HEK293 (cell line): ENCODE measurements at regions not wholly inside any gene's neighbourhood (a gene's known extent, or its start where the extent isn't known, plus 50 kb on each side); places are given as distances from the start of the nearest gene placed in this dataset.

ENCODE experiments used
- CTCF ChIA-PET: fragments of 350-600 bp; formaldehyde crosslinking; extraction: SDS; loops from one replicate; lab custom pipeline; 2021; ENCODE audit warnings: antibody characterized with exemption; lab: Yijun Ruan, JAX
- POLR2A ChIA-PET: fragments of 300-600 bp; formaldehyde crosslinking; extraction: SDS; loops from one replicate; lab custom pipeline; 2020; ENCODE audit warnings: antibody characterized with exemption, inconsistent platforms; lab: Yijun Ruan, JAX
- H3K27ac ChIP-seq: fragments of 200-500 bp; sonication (Bioruptor generic); 2 replicates; pipeline ENCODE4 v1.5.1; 2014; ENCODE audit warnings: low read depth, low read length, control low read depth, inconsistent platforms; ENCODE audit errors: extremely low read depth
- H3K36me3 ChIP-seq, 2 experiments: fragments of 200-500 bp in 1 of 2; sonication (Bioruptor generic) in 1 of 2; 1 replicate in 1 of 2; 2 replicates in 1 of 2; pipeline ENCODE4 v1.5.1; 2014 to 2017; ENCODE audit warnings: inconsistent platforms in 2 of 2, low read length in 2 of 2; ENCODE audit not compliant: control insufficient read depth in 2 of 2, insufficient read depth in 1 of 2
- H3K4me1 ChIP-seq: fragments of 200-500 bp; sonication (Bioruptor generic); 2 replicates; pipeline ENCODE4 v1.5.1; 2014; ENCODE audit warnings: mild to moderate bottlenecking, low read length, inconsistent platforms; ENCODE audit not compliant: control insufficient read depth, insufficient read depth
- H3K4me3 ChIP-seq: 2 replicates; pipeline ENCODE4 v1.5.1; 2011; ENCODE audit warnings: low read depth, mild to moderate bottlenecking, control low read depth, low read length, moderate library complexity
- H3K9me3 ChIP-seq: fragments of 200-500 bp; sonication (Bioruptor generic); 2 replicates; pipeline ENCODE4 v1.5.1; 2014; ENCODE audit warnings: low read depth, low read length, inconsistent platforms; ENCODE audit not compliant: control insufficient read depth, insufficient read depth
- MEIS1 ChIP-seq: sonication (generic); formaldehyde crosslinking; IDR thresholded peaks from 2 replicates; pipeline ENCODE4 v1.8.1; 2022; ENCODE audit warnings: missing genetic modification reagents, mild to moderate bottlenecking, borderline replicate concordance
- ZBTB10 ChIP-seq: fragments of 450-650 bp; formaldehyde crosslinking; IDR thresholded peaks from 2 replicates; pipeline ENCODE4 v1.5.1; 2016; ENCODE audit warnings: missing biosample characterization, missing genetic modification characterization
- ZBTB44 ChIP-seq: fragments of 450-650 bp; IDR thresholded peaks from 2 replicates; pipeline ENCODE4 v1.5.1; 2018; ENCODE audit warnings: missing biosample characterization, mild to moderate bottlenecking, missing genetic modification characterization
- ZFP41 ChIP-seq: fragments of 450-650 bp; formaldehyde crosslinking; IDR thresholded peaks from 2 replicates; pipeline ENCODE4 v1.5.1; 2016; ENCODE audit warnings: missing biosample characterization, missing genetic modification characterization, borderline replicate concordance
- ZNF133 ChIP-seq: fragments of 450-650 bp; formaldehyde crosslinking; IDR thresholded peaks from 2 replicates; pipeline ENCODE4 v1.5.1; 2016; ENCODE audit warnings: missing biosample characterization, missing genetic modification characterization
- ZNF138 ChIP-seq: fragments of 450-650 bp; formaldehyde crosslinking; IDR thresholded peaks from 2 replicates; pipeline ENCODE4 v1.5.1; 2016; ENCODE audit warnings: missing biosample characterization, missing genetic modification characterization, borderline replicate concordance
- ZNF140 ChIP-seq: fragments of 450-650 bp; formaldehyde crosslinking; IDR thresholded peaks from 2 replicates; pipeline ENCODE4 v1.5.1; 2016; ENCODE audit warnings: missing biosample characterization, missing genetic modification characterization
- ZNF157 ChIP-seq: fragments of 450-650 bp; formaldehyde crosslinking; IDR thresholded peaks from 2 replicates; pipeline ENCODE4 v1.5.1; 2016; ENCODE audit warnings: missing biosample characterization, missing genetic modification characterization
- ZNF311 ChIP-seq: fragments of 450-650 bp; formaldehyde crosslinking; IDR thresholded peaks from 2 replicates; pipeline ENCODE4 v1.5.1; 2017; ENCODE audit warnings: missing biosample characterization, missing genetic modification characterization, borderline replicate concordance
- ZNF324 ChIP-seq: fragments of 450-650 bp; formaldehyde crosslinking; IDR thresholded peaks from 2 replicates; pipeline ENCODE4 v1.5.1; 2016; ENCODE audit warnings: missing biosample characterization, missing genetic modification characterization
- ZNF404 ChIP-seq: fragments of 450-650 bp; formaldehyde crosslinking; IDR thresholded peaks from 2 replicates; pipeline ENCODE4 v1.5.1; 2017; ENCODE audit warnings: missing biosample characterization, missing genetic modification characterization
- ZNF544 ChIP-seq: fragments of 450-650 bp; formaldehyde crosslinking; IDR thresholded peaks from 2 replicates; pipeline ENCODE4 v1.5.0; 2017; ENCODE audit warnings: missing biosample characterization, missing genetic modification characterization
- ZNF558 ChIP-seq: fragments of 450-650 bp; formaldehyde crosslinking; IDR thresholded peaks from 2 replicates; pipeline ENCODE4 v1.5.1; 2016; ENCODE audit warnings: missing biosample characterization, missing genetic modification characterization
- ZNF654 ChIP-seq: fragments of 450-650 bp; formaldehyde crosslinking; IDR thresholded peaks from 2 replicates; pipeline ENCODE4 v1.5.1; 2016; ENCODE audit warnings: low read depth, missing biosample characterization, missing genetic modification characterization
- ZNF747 ChIP-seq: fragments of 450-650 bp; formaldehyde crosslinking; IDR thresholded peaks from 2 replicates; pipeline ENCODE4 v1.5.1; 2016; ENCODE audit warnings: missing biosample characterization, missing genetic modification characterization

- no peaks in the 10 kb centered on the region for H3K9me3 ChIP-seq
- TF ChIP-seq ZNF157 (tag by site-specific recombination) (no peak), ZBTB10 (tag by site-specific recombination) (no peak), ZNF404 (tag by site-specific recombination) (no peak), ZNF138 (no peak), ZNF324 (no peak), ZNF311 (tag by site-specific recombination) (no peak), ZNF140 (tag by site-specific recombination) (no peak), ZNF747 (no peak)
- ChIA-PET POLR2A (no interaction called here), CTCF (interaction anchor here (0.6 to 3.6 kb wide), 4 partner anchors 12 to 909 kb away, joined by 3 to 32 read pairs (median 3); no protein-coding TSS in a partner anchor)
- H3K4me1 ChIP-seq: no peaks in the 10 kb centered on the region
- H3K4me3 ChIP-seq: no peak overlapping the region
- H3K27ac ChIP-seq: no peak overlapping the region
- H3K36me3 ChIP-seq: no peaks in the 10 kb centered on the region
Observed at GRCh38 chr6:97427648-97428047, 144.6 kb upstream of the MMS22L start.

GRCh38 chr6:97437087-97437486, 154.1 kb upstream of the MMS22L start:
- Histone ChIP-seq H3K36me3 (no peaks in the 10 kb centered on the region), H3K27ac (no peak overlapping the region), H3K4me1 (no peaks in the 10 kb centered on the region), H3K4me3 (no peak overlapping the region)
- TF ChIP-seq ZNF654 (tag by site-specific recombination) (peak; percentile 11; the same call in 1 of the 2 replicates), ZNF324 (no peak), ZNF544 (tag by site-specific recombination) (no peak), ZFP41 (tag by site-specific recombination) (no peak), MEIS1 (CRISPR knock-in tag) (no peak)
- TF ChIP-seq, all 188 proteins: peak for 1
- POLR2A ChIA-PET: no interaction called here
- H3K9me3 ChIP-seq: no peaks in the 10 kb centered on the region
- CTCF ChIA-PET: interaction anchor here (0.6 to 5.9 kb wide), 36 partner anchors 8 to 1700 kb away, joined by 3 to 32 read pairs (median 3); no protein-coding TSS in a partner anchor

- TF ChIP-seq ZNF133 (tag by site-specific recombination) (no peak), ZNF558 (tag by site-specific recombination) (no peak), ZBTB44 (tag by site-specific recombination) (no peak)
- POLR2A ChIA-PET: no interaction called here
- Histone ChIP-seq H3K36me3 (no peaks in the 10 kb centered on the region), H3K4me3 (no peak overlapping the region), H3K9me3 (no peaks in the 10 kb centered on the region), H3K4me1 (no peaks in the 10 kb centered on the region), H3K27ac (no peak overlapping the region)
- CTCF ChIA-PET: interaction anchor here (0.6 to 5.9 kb wide), 19 partner anchors 8 to 1198 kb away, joined by 3 to 32 read pairs (median 4); no protein-coding TSS in a partner anchor
Observed at GRCh38 chr6:97438011-97438671, 155.1 kb upstream of the MMS22L start.
